GM23338 (cell line): ENCODE measurements at regions not wholly inside any gene's neighbourhood (a gene's known extent, or its start where the extent isn't known, plus 50 kb on each side); places are given as distances from the start of the nearest gene placed in this dataset.

Experiments used
- ATAC-seq: fragments of 200-7000 bp; cut with Tn5 transposase; 3 replicates; pipeline ENCODE4 v1.9.1; 2020
- DNase-seq: peaks from one replicate; pipeline ENCODE4 v3.0.0-alpha.2; 2015; ENCODE audit warnings: low spot score
- H2AFZ ChIP-seq: fragments of 200-600 bp; sonication (generic); 2 replicates; pipeline ENCODE4 v1.8.0; 2016; ENCODE audit warnings: antibody characterized with exemption, mild to moderate bottlenecking, moderate library complexity
- H3F3A ChIP-seq: fragments of 200-600 bp; sonication (generic); replicated peaks from 2 replicates; pipeline ENCODE4 v1.8.0; 2017; ENCODE audit warnings: antibody characterized with exemption, mixed run types, low read depth
- H3K27ac ChIP-seq: fragments of 200-600 bp; sonication (generic); 2 replicates; pipeline ENCODE4 v1.6.1; 2016; ENCODE audit warnings: low read depth
- H3K27me3 ChIP-seq: fragments of 200-600 bp; sonication (generic); 2 replicates; pipeline ENCODE4 v1.8.0; 2016; ENCODE audit warnings: mild to moderate bottlenecking, mixed run types, moderate library complexity; ENCODE audit not compliant: insufficient read depth
- H3K36me3 ChIP-seq: fragments of 200-600 bp; sonication (generic); 2 replicates; pipeline ENCODE4 v1.8.0; 2016; ENCODE audit warnings: mild to moderate bottlenecking; ENCODE audit not compliant: insufficient read depth
- H3K4me1 ChIP-seq: fragments of 200-600 bp; sonication (generic); 2 replicates; pipeline ENCODE4 v1.8.0; 2016; ENCODE audit warnings: mild to moderate bottlenecking, moderate library complexity; ENCODE audit not compliant: insufficient read depth
- H3K4me2 ChIP-seq: fragments of 200-600 bp; sonication (generic); 2 replicates; pipeline ENCODE4 v1.7.1; 2017; ENCODE audit warnings: mixed run types
- H3K4me3 ChIP-seq: fragments of 200-600 bp; sonication (generic); 2 replicates; pipeline ENCODE4 v1.6.1; 2016; ENCODE audit warnings: mixed run types
- H3K79me2 ChIP-seq: fragments of 200-600 bp; sonication (generic); replicated peaks from 2 replicates; pipeline ENCODE4 v1.8.0; 2017; ENCODE audit warnings: mild to moderate bottlenecking; ENCODE audit not compliant: insufficient read depth
- H3K9me2 ChIP-seq: fragments of 200-600 bp; sonication (generic); 2 replicates; pipeline ENCODE4 v1.8.0; 2017; ENCODE audit not compliant: insufficient read depth
- H4K20me1 ChIP-seq: fragments of 200-600 bp; sonication (generic); replicated peaks from 2 replicates; pipeline ENCODE4 v1.8.0; 2017; ENCODE audit warnings: mild to moderate bottlenecking; ENCODE audit not compliant: insufficient read depth
- H3K27ac Mint-ChIP-seq: 2 replicates; pipeline ENCODE4 v1.8.0; 2020; ENCODE audit warnings: inconsistent platforms, mild to moderate bottlenecking, moderate library complexity, mixed read lengths
- H3K27me3 Mint-ChIP-seq: 3 replicates; pipeline ENCODE4 v1.8.0; 2022; ENCODE audit warnings: low read depth, mild to moderate bottlenecking, moderate library complexity, mixed read lengths, inconsistent platforms; ENCODE audit not compliant: insufficient read depth, poor library complexity
- H3K36me3 Mint-ChIP-seq: 3 replicates; pipeline ENCODE4 v1.8.0; 2021; ENCODE audit warnings: low read depth, mild to moderate bottlenecking, inconsistent platforms, moderate library complexity, mixed read lengths
- H3K4me1 Mint-ChIP-seq: 3 replicates; pipeline ENCODE4 v1.8.0; 2020; ENCODE audit warnings: mild to moderate bottlenecking, inconsistent platforms, mixed read lengths
- H3K4me3 Mint-ChIP-seq: 3 replicates; pipeline ENCODE4 v1.8.0; 2021; ENCODE audit warnings: moderate library complexity, mild to moderate bottlenecking, inconsistent platforms, mixed read lengths
- H3K9me3 Mint-ChIP-seq: 3 replicates; pipeline ENCODE4 v1.8.0; 2020; ENCODE audit warnings: moderate library complexity, mild to moderate bottlenecking, inconsistent platforms, mixed read lengths
- CREB1 ChIP-seq: fragments of 250-450 bp; sonication (Bioruptor Pico); IDR thresholded peaks from 2 replicates; pipeline ENCODE4 v1.5.0; 2020; ENCODE audit warnings: low read depth, mild to moderate bottlenecking, moderate library complexity
- CTCF ChIP-seq, 2 experiments: fragments of 200-600 bp in 1 of 2; sonication (generic) in 1 of 2; conservative IDR thresholded peaks; 2 replicates each; pipeline versions ENCODE4 v1.5.1 to v1.6.1; 2016 to 2017; ENCODE audit warnings: antibody characterized with exemption in 2 of 2, low read depth in 2 of 2, mild to moderate bottlenecking in 2 of 2, moderate library complexity in 1 of 2
- EZH2 ChIP-seq: fragments of 200-600 bp; sonication (generic); IDR thresholded peaks from one replicate; pipeline ENCODE4 v1.8.0; 2017; ENCODE audit warnings: antibody characterized with exemption, mild to moderate bottlenecking, low read depth; ENCODE audit not compliant: unreplicated experiment
- EZH2phosphoT487 ChIP-seq: fragments of 200-600 bp; sonication (generic); IDR thresholded peaks from one replicate; pipeline ENCODE4 v1.8.1; 2018; ENCODE audit warnings: antibody characterized with exemption; ENCODE audit not compliant: unreplicated experiment
- JUNB ChIP-seq: IDR thresholded peaks from one replicate; pipeline ENCODE4 v1.6.1; 2016; ENCODE audit warnings: antibody characterized with exemption; ENCODE audit not compliant: unreplicated experiment
- NANOG ChIP-seq: IDR thresholded peaks from 2 replicates; pipeline ENCODE4 v1.6.1; 2016; ENCODE audit warnings: antibody characterized with exemption, borderline replicate concordance
- POLR2AphosphoS5 ChIP-seq: IDR thresholded peaks from 2 replicates; pipeline ENCODE4 v1.6.1; 2016; ENCODE audit warnings: antibody characterized with exemption, low read depth
- STAT1 ChIP-seq: IDR thresholded peaks from one replicate; pipeline ENCODE4 v1.6.1; 2016; ENCODE audit warnings: antibody characterized with exemption; ENCODE audit not compliant: unreplicated experiment
- ZNF114 ChIP-seq: fragments of 250-450 bp; sonication (Bioruptor Pico); IDR thresholded peaks from 2 replicates; pipeline ENCODE4 v1.5.0; 2020; ENCODE audit warnings: mild to moderate bottlenecking, moderate library complexity
- ZNF331 ChIP-seq: fragments of 250-450 bp; sonication (Bioruptor Pico); IDR thresholded peaks from 2 replicates; pipeline ENCODE4 v1.5.0; 2020; ENCODE audit warnings: low read depth, mild to moderate bottlenecking, moderate library complexity
- TF ChIP-seq, protein P1 (sequence below): IDR thresholded peaks from 2 replicates; pipeline ENCODE4 v1.6.1; 2016; ENCODE audit warnings: antibody characterized with exemption
- TF ChIP-seq, protein P2 (sequence below): fragments of 250-450 bp; sonication (Bioruptor Pico); IDR thresholded peaks from 2 replicates; pipeline ENCODE4 v1.5.0; 2020; ENCODE audit warnings: mild to moderate bottlenecking, moderate library complexity
- TF ChIP-seq, protein P3 (sequence below): IDR thresholded peaks from one replicate; pipeline ENCODE4 v1.6.1; 2018; ENCODE audit warnings: antibody characterized with exemption; ENCODE audit not compliant: unreplicated experiment

DNA sequence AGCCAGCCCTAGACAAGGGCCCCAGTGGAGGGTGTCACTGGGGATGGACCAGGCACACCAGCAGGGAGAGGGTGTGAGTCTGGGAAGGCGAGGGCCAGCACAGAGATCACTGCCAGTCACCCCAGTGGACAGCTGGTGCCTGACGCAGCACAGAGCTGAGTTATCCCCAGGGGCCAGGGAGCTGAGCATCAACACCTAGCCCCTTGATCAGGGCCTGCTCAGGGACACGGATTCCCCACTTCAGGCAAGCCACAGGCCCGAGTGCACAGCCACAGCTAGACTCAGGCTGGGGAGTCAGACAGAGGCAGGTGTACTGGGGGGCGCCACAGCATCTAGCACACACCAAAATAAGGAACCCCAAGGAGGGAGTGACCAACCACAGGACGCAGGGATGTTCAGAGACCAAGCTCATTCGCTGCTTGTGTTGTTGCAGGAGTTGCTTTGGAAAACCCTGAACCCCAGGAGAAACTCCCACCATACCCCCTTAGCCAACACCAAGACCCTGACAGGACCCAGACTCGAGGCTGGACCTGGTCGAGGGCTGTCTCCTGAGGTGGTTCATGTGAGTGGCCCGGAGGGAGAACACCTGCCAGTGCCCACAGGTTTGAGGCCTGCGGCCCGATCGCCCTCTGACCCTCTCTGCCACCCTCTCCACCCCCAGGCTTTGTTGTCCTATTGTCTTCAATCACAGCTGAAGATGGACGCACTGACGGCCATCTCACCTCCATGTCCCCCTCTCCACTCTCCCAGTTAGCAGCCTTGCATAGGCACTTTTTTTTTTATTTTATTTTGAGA is 146.8 kb downstream of the TPRA1 start:
- Histone ChIP-seq H3K4me3 (no peak overlapping the region), H3K4me2 (no peak overlapping the region), H3K79me2 (no peaks in the 10 kb centered on the region), H3K4me1 (no peaks in the 10 kb centered on the region), H4K20me1 (no peaks in the 10 kb centered on the region), H3F3A (no peaks in the 10 kb centered on the region), H3K27ac (no peak overlapping the region), H2AFZ (no peak overlapping the region), H3K9me2 (no peaks in the 10 kb centered on the region), H3K27me3 (no peaks in the 10 kb centered on the region), H3K36me3 (no peaks in the 10 kb centered on the region)
- no peak overlapping the region for H3K27ac Mint-ChIP-seq
- TF ChIP-seq NANOG (no peak), EZH2phosphoT487 (no peak), ZNF331 (CRISPR knock-in tag) (no peak), JUNB (no peak), ZNF114 (CRISPR knock-in tag) (no peak), CREB1 (CRISPR knock-in tag) (no peak), CTCF (conservative IDR thresholded peaks at IDR 0.05; ENCODE audit: low read depth in 2 of 2) (no peak), EZH2 (no peak), POLR2AphosphoS5 (no peak), STAT1 (no peak)
- TF ChIP-seq, protein P1, sequence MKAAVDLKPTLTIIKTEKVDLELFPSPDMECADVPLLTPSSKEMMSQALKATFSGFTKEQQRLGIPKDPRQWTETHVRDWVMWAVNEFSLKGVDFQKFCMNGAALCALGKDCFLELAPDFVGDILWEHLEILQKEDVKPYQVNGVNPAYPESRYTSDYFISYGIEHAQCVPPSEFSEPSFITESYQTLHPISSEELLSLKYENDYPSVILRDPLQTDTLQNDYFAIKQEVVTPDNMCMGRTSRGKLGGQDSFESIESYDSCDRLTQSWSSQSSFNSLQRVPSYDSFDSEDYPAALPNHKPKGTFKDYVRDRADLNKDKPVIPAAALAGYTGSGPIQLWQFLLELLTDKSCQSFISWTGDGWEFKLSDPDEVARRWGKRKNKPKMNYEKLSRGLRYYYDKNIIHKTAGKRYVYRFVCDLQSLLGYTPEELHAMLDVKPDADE, result no peak
- TF ChIP-seq, protein P2, sequence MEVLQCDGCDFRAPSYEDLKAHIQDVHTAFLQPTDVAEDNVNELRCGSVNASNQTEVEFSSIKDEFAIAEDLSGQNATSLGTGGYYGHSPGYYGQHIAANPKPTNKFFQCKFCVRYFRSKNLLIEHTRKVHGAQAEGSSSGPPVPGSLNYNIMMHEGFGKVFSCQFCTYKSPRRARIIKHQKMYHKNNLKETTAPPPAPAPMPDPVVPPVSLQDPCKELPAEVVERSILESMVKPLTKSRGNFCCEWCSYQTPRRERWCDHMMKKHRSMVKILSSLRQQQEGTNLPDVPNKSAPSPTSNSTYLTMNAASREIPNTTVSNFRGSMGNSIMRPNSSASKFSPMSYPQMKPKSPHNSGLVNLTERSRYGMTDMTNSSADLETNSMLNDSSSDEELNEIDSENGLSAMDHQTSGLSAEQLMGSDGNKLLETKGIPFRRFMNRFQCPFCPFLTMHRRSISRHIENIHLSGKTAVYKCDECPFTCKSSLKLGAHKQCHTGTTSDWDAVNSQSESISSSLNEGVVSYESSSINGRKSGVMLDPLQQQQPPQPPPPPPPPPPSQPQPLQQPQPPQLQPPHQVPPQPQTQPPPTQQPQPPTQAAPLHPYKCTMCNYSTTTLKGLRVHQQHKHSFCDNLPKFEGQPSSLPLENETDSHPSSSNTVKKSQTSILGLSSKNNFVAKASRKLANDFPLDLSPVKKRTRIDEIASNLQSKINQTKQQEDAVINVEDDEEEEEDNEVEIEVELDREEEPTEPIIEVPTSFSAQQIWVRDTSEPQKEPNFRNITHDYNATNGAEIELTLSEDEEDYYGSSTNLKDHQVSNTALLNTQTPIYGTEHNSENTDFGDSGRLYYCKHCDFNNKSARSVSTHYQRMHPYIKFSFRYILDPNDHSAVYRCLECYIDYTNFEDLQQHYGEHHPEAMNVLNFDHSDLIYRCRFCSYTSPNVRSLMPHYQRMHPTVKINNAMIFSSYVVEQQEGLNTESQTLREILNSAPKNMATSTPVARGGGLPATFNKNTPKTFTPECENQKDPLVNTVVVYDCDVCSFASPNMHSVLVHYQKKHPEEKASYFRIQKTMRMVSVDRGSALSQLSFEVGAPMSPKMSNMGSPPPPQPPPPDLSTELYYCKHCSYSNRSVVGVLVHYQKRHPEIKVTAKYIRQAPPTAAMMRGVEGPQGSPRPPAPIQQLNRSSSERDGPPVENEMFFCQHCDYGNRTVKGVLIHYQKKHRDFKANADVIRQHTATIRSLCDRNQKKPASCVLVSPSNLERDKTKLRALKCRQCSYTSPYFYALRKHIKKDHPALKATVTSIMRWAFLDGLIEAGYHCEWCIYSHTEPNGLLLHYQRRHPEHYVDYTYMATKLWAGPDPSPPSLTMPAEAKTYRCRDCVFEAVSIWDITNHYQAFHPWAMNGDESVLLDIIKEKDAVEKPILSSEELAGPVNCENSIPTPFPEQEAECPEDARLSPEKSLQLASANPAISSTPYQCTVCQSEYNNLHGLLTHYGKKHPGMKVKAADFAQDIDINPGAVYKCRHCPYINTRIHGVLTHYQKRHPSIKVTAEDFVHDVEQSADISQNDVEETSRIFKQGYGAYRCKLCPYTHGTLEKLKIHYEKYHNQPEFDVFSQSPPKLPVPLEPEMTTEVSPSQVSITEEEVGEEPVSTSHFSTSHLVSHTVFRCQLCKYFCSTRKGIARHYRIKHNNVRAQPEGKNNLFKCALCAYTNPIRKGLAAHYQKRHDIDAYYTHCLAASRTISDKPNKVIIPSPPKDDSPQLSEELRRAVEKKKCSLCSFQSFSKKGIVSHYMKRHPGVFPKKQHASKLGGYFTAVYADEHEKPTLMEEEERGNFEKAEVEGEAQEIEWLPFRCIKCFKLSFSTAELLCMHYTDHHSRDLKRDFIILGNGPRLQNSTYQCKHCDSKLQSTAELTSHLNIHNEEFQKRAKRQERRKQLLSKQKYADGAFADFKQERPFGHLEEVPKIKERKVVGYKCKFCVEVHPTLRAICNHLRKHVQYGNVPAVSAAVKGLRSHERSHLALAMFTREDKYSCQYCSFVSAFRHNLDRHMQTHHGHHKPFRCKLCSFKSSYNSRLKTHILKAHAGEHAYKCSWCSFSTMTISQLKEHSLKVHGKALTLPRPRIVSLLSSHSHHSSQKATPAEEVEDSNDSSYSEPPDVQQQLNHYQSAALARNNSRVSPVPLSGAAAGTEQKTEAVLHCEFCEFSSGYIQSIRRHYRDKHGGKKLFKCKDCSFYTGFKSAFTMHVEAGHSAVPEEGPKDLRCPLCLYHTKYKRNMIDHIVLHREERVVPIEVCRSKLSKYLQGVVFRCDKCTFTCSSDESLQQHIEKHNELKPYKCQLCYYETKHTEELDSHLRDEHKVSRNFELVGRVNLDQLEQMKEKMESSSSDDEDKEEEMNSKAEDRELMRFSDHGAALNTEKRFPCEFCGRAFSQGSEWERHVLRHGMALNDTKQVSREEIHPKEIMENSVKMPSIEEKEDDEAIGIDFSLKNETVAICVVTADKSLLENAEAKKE (CRISPR knock-in tag), result no peak
- TF ChIP-seq, protein P3, sequence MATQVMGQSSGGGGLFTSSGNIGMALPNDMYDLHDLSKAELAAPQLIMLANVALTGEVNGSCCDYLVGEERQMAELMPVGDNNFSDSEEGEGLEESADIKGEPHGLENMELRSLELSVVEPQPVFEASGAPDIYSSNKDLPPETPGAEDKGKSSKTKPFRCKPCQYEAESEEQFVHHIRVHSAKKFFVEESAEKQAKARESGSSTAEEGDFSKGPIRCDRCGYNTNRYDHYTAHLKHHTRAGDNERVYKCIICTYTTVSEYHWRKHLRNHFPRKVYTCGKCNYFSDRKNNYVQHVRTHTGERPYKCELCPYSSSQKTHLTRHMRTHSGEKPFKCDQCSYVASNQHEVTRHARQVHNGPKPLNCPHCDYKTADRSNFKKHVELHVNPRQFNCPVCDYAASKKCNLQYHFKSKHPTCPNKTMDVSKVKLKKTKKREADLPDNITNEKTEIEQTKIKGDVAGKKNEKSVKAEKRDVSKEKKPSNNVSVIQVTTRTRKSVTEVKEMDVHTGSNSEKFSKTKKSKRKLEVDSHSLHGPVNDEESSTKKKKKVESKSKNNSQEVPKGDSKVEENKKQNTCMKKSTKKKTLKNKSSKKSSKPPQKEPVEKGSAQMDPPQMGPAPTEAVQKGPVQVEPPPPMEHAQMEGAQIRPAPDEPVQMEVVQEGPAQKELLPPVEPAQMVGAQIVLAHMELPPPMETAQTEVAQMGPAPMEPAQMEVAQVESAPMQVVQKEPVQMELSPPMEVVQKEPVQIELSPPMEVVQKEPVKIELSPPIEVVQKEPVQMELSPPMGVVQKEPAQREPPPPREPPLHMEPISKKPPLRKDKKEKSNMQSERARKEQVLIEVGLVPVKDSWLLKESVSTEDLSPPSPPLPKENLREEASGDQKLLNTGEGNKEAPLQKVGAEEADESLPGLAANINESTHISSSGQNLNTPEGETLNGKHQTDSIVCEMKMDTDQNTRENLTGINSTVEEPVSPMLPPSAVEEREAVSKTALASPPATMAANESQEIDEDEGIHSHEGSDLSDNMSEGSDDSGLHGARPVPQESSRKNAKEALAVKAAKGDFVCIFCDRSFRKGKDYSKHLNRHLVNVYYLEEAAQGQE, result no peak
- H3K4me3 Mint-ChIP-seq, result no peak overlapping the region
- no peak for DNase-seq
- no peaks in the 10 kb centered on the region; the same call in 2 of the 3 replicates for H3K4me1 Mint-ChIP-seq
- H3K27me3 Mint-ChIP-seq, result peaks cover 5% of the 10 kb centered on the region
- ATAC-seq, result no peak; the same call in 2 of the 3 replicates
- no peaks in the 10 kb centered on the region for H3K9me3 Mint-ChIP-seq
- no peaks in the 10 kb centered on the region for H3K36me3 Mint-ChIP-seq
